H7 (cell line): ENCODE measurements at regions not wholly inside any gene's neighbourhood (a gene's known extent, or its start where the extent isn't known, plus 50 kb on each side); places are given as distances from the start of the nearest gene placed in this dataset.

Experiments
- DNase-seq: peaks from one replicate; pipeline ENCODE4 v3.0.0; 2012
- H3K27me3 ChIP-seq: 2 replicates; pipeline ENCODE4 v1.6.0; 2011; ENCODE audit warnings: mild to moderate bottlenecking, low read length; ENCODE audit not compliant: control insufficient read depth, insufficient read depth
- H3K36me3 ChIP-seq: replicated peaks from 2 replicates; pipeline ENCODE4 v1.5.1; 2011; ENCODE audit warnings: low read length; ENCODE audit not compliant: control insufficient read depth, insufficient read depth
- H3K4me3 ChIP-seq: 2 replicates; pipeline ENCODE4 v1.5.1; 2011; ENCODE audit warnings: low read depth, mild to moderate bottlenecking, control low read depth, low read length, moderate library complexity; ENCODE audit not compliant: insufficient read depth

GRCh38 chr6:138571181-138571580 lies 71.9 kb upstream of the NHSL1 start:
- no peak for DNase-seq
- no peak overlapping the region; the same call in 1 of the 2 replicates for H3K4me3 ChIP-seq

GRCh38 chr6:138571585-138572166 lies 72.4 kb upstream of the NHSL1 start:
- H3K27me3 ChIP-seq, result no peaks in the 10 kb centered on the region
- H3K4me3 ChIP-seq, result peak overlapping the region; percentile 42
- DNase-seq, result no peak
- no peaks in the 10 kb centered on the region for H3K36me3 ChIP-seq

More at GRCh38 chr6:138571181-138571580, 71.9 kb upstream of the NHSL1 start:
- no peaks in the 10 kb centered on the region for H3K27me3 ChIP-seq
- no peaks in the 10 kb centered on the region for H3K36me3 ChIP-seq

GRCh38 chr6:138572167-138572875 lies 73.0 kb upstream of the NHSL1 start:
- peak; percentile 74 for DNase-seq
- Histone ChIP-seq H3K4me3 (peak overlapping the region; percentile 42), H3K27me3 (no peaks in the 10 kb centered on the region)

GRCh38 chr6:138572885-138573284 lies 73.6 kb upstream of the NHSL1 start:
- DNase-seq, result no peak
- Histone ChIP-seq H3K4me3 (no peak overlapping the region), H3K36me3 (no peaks in the 10 kb centered on the region), H3K27me3 (no peaks in the 10 kb centered on the region)

More at GRCh38 chr6:138572167-138572875, 73.0 kb upstream of the NHSL1 start:
- no peaks in the 10 kb centered on the region for H3K36me3 ChIP-seq

- no peak for DNase-seq
- no peaks in the 10 kb centered on the region for H3K36me3 ChIP-seq
- H3K4me3 ChIP-seq, result no peak overlapping the region
- H3K27me3 ChIP-seq, result no peaks in the 10 kb centered on the region
These were observed 76.0 kb upstream of the NHSL1 start for GRCh38 chr6:138575257-138575656.

- no peaks in the 10 kb centered on the region for H3K36me3 ChIP-seq
- no peak overlapping the region for H3K4me3 ChIP-seq
- no peaks in the 10 kb centered on the region for H3K27me3 ChIP-seq
- no peak for DNase-seq
These were observed 77.0 kb upstream of the NHSL1 start for GRCh38 chr6:138576313-138576712.

GRCh38 chr6:138577151-138577915 lies 78.0 kb upstream of the NHSL1 start:
- Histone ChIP-seq H3K36me3 (no peaks in the 10 kb centered on the region), H3K27me3 (no peaks in the 10 kb centered on the region), H3K4me3 (no peak overlapping the region)
- no peak for DNase-seq

- Histone ChIP-seq H3K4me3 (no peak overlapping the region), H3K27me3 (no peaks in the 10 kb centered on the region), H3K36me3 (no peaks in the 10 kb centered on the region)
- DNase-seq, result no peak
These were observed 80.7 kb upstream of the NHSL1 start for GRCh38 chr6:138580040-138580439.

GRCh38 chr6:138580801-138581200 lies 81.5 kb upstream of the NHSL1 start:
- H3K36me3 ChIP-seq, result no peaks in the 10 kb centered on the region
- no peak for DNase-seq
- no peak overlapping the region for H3K4me3 ChIP-seq

GRCh38 chr6:138582573-138582972 lies 83.3 kb upstream of the NHSL1 start:
- DNase-seq, result no peak
- no peak overlapping the region for H3K4me3 ChIP-seq
- H3K36me3 ChIP-seq, result no peaks in the 10 kb centered on the region
- H3K27me3 ChIP-seq, result no peaks in the 10 kb centered on the region

More at GRCh38 chr6:138580801-138581200, 81.5 kb upstream of the NHSL1 start:
- no peaks in the 10 kb centered on the region for H3K27me3 ChIP-seq

GRCh38 chr6:138586638-138587037 lies 87.3 kb upstream of the NHSL1 start:
- Histone ChIP-seq H3K4me3 (no peak overlapping the region), H3K27me3 (no peaks in the 10 kb centered on the region), H3K36me3 (no peaks in the 10 kb centered on the region)
- no peak for DNase-seq

GRCh38 chr6:138588805-138589434 lies 89.6 kb upstream of the NHSL1 start:
- no peak overlapping the region for H3K4me3 ChIP-seq
- no peaks in the 10 kb centered on the region for H3K27me3 ChIP-seq
- peak; percentile 71 for DNase-seq
- no peaks in the 10 kb centered on the region for H3K36me3 ChIP-seq

- peak; percentile 66 for DNase-seq
- H3K36me3 ChIP-seq, result no peaks in the 10 kb centered on the region
- H3K27me3 ChIP-seq, result no peaks in the 10 kb centered on the region
- no peak overlapping the region for H3K4me3 ChIP-seq
These were observed 91.8 kb upstream of the NHSL1 start for GRCh38 chr6:138590796-138591709.

GRCh38 chr6:138592749-138593123 lies 93.4 kb upstream of the NHSL1 start:
- H3K36me3 ChIP-seq, result no peaks in the 10 kb centered on the region
- H3K27me3 ChIP-seq, result no peaks in the 10 kb centered on the region
- H3K4me3 ChIP-seq, result no peak overlapping the region
- no peak for DNase-seq
